Fibroblast of lung (primary cell): ENCODE measurements at regions not wholly inside any gene's neighbourhood (a gene's known extent, or its start where the extent isn't known, plus 50 kb on each side); places are given as distances from the start of the nearest gene placed in this dataset.

Source experiments
- CTCF ChIP-seq, 2 donors: IDR thresholded peaks in 1 of 2; conservative IDR thresholded peaks in 1 of 2; 1 replicate in 1 of 2; 2 replicates in 1 of 2; pipeline ENCODE4 v1.5.1; 2011 to 2012; ENCODE audit warnings: low read length in 2 of 2, control low read depth in 1 of 2, inconsistent platforms in 1 of 2, low read depth in 1 of 2, mild to moderate bottlenecking in 1 of 2
- EZH2 ChIP-seq: IDR thresholded peaks from 2 replicates; pipeline ENCODE4 v1.5.1; 2012; ENCODE audit warnings: low read length, control low read depth, mild to moderate bottlenecking; ENCODE audit errors: missing control alignments

GRCh38 chr12:69064734-69065443 is 131.9 kb upstream of the CPM start:
- no peak for TF ChIP-seq CTCF (conservative IDR thresholded peaks at IDR 0.05 in 1 of 2, IDR thresholded peaks at IDR 0.05 in 1 of 2; ENCODE audit: low read depth in 1 of 2, low read length in 2 of 2)
- TF ChIP-seq EZH2 = no peak
